H1 (cell line): ENCODE measurements at regions not wholly inside any gene's neighbourhood (a gene's known extent, or its start where the extent isn't known, plus 50 kb on each side); places are given as distances from the start of the nearest gene placed in this dataset.
A peak's percentile ranks its signal among the peaks of the same experiment; 100 is the strongest.

Experiments
- CTCF ChIA-PET: fragments of 300-600 bp; sonication (Branson Sonifier 250); formaldehyde crosslinking; loops from one replicate; lab custom pipeline; 2021; ENCODE audit not compliant: partially characterized antibody; lab: Charles Lee
- POLR2A ChIA-PET: fragments of 300-600 bp; sonication (Branson Sonifier 250); formaldehyde crosslinking; loops from one replicate; lab custom pipeline; 2021; ENCODE audit warnings: inconsistent platforms; ENCODE audit not compliant: partially characterized antibody; lab: Charles Lee
- DNase-seq, 2 experiments: peaks; one replicate each; pipeline versions ENCODE4 v3.0.0 to v3.0.0-alpha.2; 2010 to 2022; ENCODE audit warnings: low spot score in 2 of 2, low read depth in 1 of 2, mixed read lengths in 1 of 2
- FAIRE-seq: peaks from 2 replicates; lab custom pipeline; 2011; peaks lifted over from hg19 to GRCh38; lab: Jason Lieb, UNC
- H2AFZ ChIP-seq: 2 replicates; pipeline ENCODE4 v1.8.1; 2012; ENCODE audit warnings: low read length, inconsistent platforms
- H2AK5ac ChIP-seq: 2 replicates; pipeline ENCODE4 v1.6.1; 2013; ENCODE audit warnings: low read depth, low read length
- H2BK120ac ChIP-seq: replicated peaks from 2 replicates; pipeline ENCODE3; 2013; ENCODE audit warnings: low read depth, low read length, inconsistent platforms
- H2BK12ac ChIP-seq: 2 replicates; pipeline ENCODE4 v1.6.1; 2013; ENCODE audit warnings: low read depth, low read length
- H2BK15ac ChIP-seq: 2 replicates; pipeline ENCODE4 v1.6.1; 2013; ENCODE audit warnings: low read length
- H2BK20ac ChIP-seq: 2 replicates; pipeline ENCODE4 v1.6.1; 2013; ENCODE audit warnings: low read length
- H2BK5ac ChIP-seq: 2 replicates; pipeline ENCODE4 v1.6.1; 2013; ENCODE audit warnings: low read depth, low read length
- H3K14ac ChIP-seq: 2 replicates; pipeline ENCODE4 v1.6.1; 2013; ENCODE audit warnings: inconsistent platforms; ENCODE audit not compliant: insufficient read length
- H3K18ac ChIP-seq: 2 replicates; pipeline ENCODE4 v1.6.1; 2013; ENCODE audit warnings: low read length; ENCODE audit errors: extremely low read depth
- H3K23ac ChIP-seq: 2 replicates; pipeline ENCODE4 v1.6.1; 2013; ENCODE audit warnings: inconsistent platforms; ENCODE audit not compliant: insufficient read length
- H3K23me2 ChIP-seq: 2 replicates; pipeline ENCODE4 v1.6.1; 2013; ENCODE audit warnings: low read depth, low read length
- H3K27ac ChIP-seq: 2 replicates; pipeline ENCODE4 v1.6.1; 2011; ENCODE audit warnings: low read depth, low read length, inconsistent platforms
- H3K27me3 ChIP-seq, 4 experiments: replicated peaks in 1 of 4; 1 replicate in 1 of 4; 2 replicates in 3 of 4; pipeline versions ENCODE4 v1.6.1 to v1.8.1; 2011 to 2013; ENCODE audit warnings: low read length in 3 of 4, mild to moderate bottlenecking in 3 of 4, inconsistent platforms in 2 of 4, mixed read lengths in 2 of 4, moderate library complexity in 1 of 4; ENCODE audit not compliant: control insufficient read depth in 3 of 4, insufficient read depth in 3 of 4; ENCODE audit errors: extremely low read depth in 1 of 4
- H3K36me3 ChIP-seq, 4 experiments: 2 replicates each; pipeline versions ENCODE4 v1.6.1 to v1.8.1; 2011 to 2013; ENCODE audit warnings: mild to moderate bottlenecking in 4 of 4, low read length in 3 of 4, moderate library complexity in 2 of 4, control low read depth in 1 of 4, inconsistent platforms in 1 of 4; ENCODE audit not compliant: insufficient read depth in 4 of 4, control insufficient read depth in 2 of 4
- H3K4ac ChIP-seq: replicated peaks from 2 replicates; pipeline ENCODE3; 2013; ENCODE audit warnings: low read length, low read depth, mixed read lengths, inconsistent platforms; ENCODE audit not compliant: insufficient read length
- H3K4me1 ChIP-seq, 4 experiments: replicated peaks in 1 of 4; 1 replicate in 1 of 4; 2 replicates in 3 of 4; pipeline versions ENCODE4 v1.6.1 to v1.8.1; 2011 to 2013; ENCODE audit warnings: low read length in 3 of 4, inconsistent platforms in 2 of 4, mixed read lengths in 1 of 4; ENCODE audit not compliant: insufficient read depth in 4 of 4, control insufficient read depth in 3 of 4
- H3K4me2 ChIP-seq, 2 experiments: 2 replicates each; pipeline versions ENCODE4 v1.6.1 to v1.8.1; 2011 to 2013; ENCODE audit warnings: low read depth in 2 of 2, low read length in 2 of 2, control low read depth in 1 of 2, inconsistent platforms in 1 of 2, mild to moderate bottlenecking in 1 of 2; ENCODE audit not compliant: insufficient read depth in 1 of 2
- H3K4me3 ChIP-seq, 4 experiments: fragments of 200-600, 300-600 bp in 1 of 4; sonication (generic), shearing (Covaris generic), sonication (Bioruptor Twin) in 1 of 4; 2 replicates each; pipeline versions ENCODE4 v1.5.1 to v1.8.1; 2011 to 2016; ENCODE audit warnings: low read length in 4 of 4, low read depth in 3 of 4, control low read depth in 2 of 4, inconsistent platforms in 2 of 4, mild to moderate bottlenecking in 2 of 4, mixed read lengths in 1 of 4, moderate library complexity in 1 of 4; ENCODE audit not compliant: insufficient read depth in 2 of 4; ENCODE audit errors: extremely low read depth in 1 of 4
- H3K56ac ChIP-seq: replicated peaks from 2 replicates; pipeline ENCODE3; 2013; ENCODE audit warnings: low read depth, mild to moderate bottlenecking, mixed read lengths, low read length, inconsistent platforms; ENCODE audit not compliant: insufficient read length
- H3K79me1 ChIP-seq: 2 replicates; pipeline ENCODE4 v1.6.1; 2013; ENCODE audit warnings: low read depth, low read length, control low read depth
- H3K79me2 ChIP-seq, 2 experiments: 2 replicates each; pipeline versions ENCODE4 v1.6.1 to v1.8.1; 2012 to 2013; ENCODE audit warnings: low read length in 2 of 2, mild to moderate bottlenecking in 2 of 2, inconsistent platforms in 1 of 2; ENCODE audit not compliant: insufficient read depth in 2 of 2, control insufficient read depth in 1 of 2
- H3K9ac ChIP-seq, 4 experiments: replicated peaks in 1 of 4; 1 replicate in 1 of 4; 2 replicates in 3 of 4; pipeline versions ENCODE4 v1.6.1 to v1.8.1; 2011 to 2013; ENCODE audit warnings: low read depth in 3 of 4, low read length in 3 of 4, control low read depth in 2 of 4, mild to moderate bottlenecking in 2 of 4, moderate library complexity in 2 of 4, inconsistent platforms in 1 of 4; ENCODE audit errors: extremely low read depth in 1 of 4
- H3K9me3 ChIP-seq, 2 experiments: 2 replicates each; pipeline versions ENCODE4 v1.6.1 to v1.8.1; 2012 to 2013; ENCODE audit warnings: mild to moderate bottlenecking in 2 of 2, moderate library complexity in 2 of 2, control low read depth in 1 of 2, inconsistent platforms in 1 of 2, low read depth in 1 of 2, low read length in 1 of 2, mixed read lengths in 1 of 2; ENCODE audit not compliant: insufficient read depth in 2 of 2
- H4K20me1 ChIP-seq, 2 experiments: replicated peaks in 1 of 2; 2 replicates each; pipeline versions ENCODE3 to v1.8.1; 2011 to 2013; ENCODE audit warnings: inconsistent platforms in 2 of 2, low read length in 2 of 2, mild to moderate bottlenecking in 1 of 2; ENCODE audit not compliant: insufficient read depth in 2 of 2, control insufficient read depth in 1 of 2
- H4K5ac ChIP-seq: 2 replicates; pipeline ENCODE4 v1.6.1; 2013; ENCODE audit warnings: low read length, low read depth, mixed read lengths, inconsistent platforms; ENCODE audit not compliant: insufficient read length
- H4K8ac ChIP-seq: 2 replicates; pipeline ENCODE4 v1.8.0; 2013; ENCODE audit warnings: mild to moderate bottlenecking, moderate library complexity, low read length, inconsistent platforms; ENCODE audit not compliant: insufficient read depth; ENCODE audit errors: extremely low read depth
- H4K91ac ChIP-seq: replicated peaks from 2 replicates; pipeline ENCODE3; 2013; ENCODE audit warnings: low read length, mixed read lengths, inconsistent platforms; ENCODE audit not compliant: insufficient read length
- BCL11A ChIP-seq, 2 experiments: IDR thresholded peaks; one replicate each; pipeline ENCODE4 v1.6.1; 2011; ENCODE audit warnings: low read depth in 2 of 2, low read length in 2 of 2, mild to moderate bottlenecking in 2 of 2
- JUN ChIP-seq: IDR thresholded peaks from 2 replicates; pipeline ENCODE4 v1.6.1; 2011; ENCODE audit warnings: low read depth, mild to moderate bottlenecking, improper control_type of control experiment, low read length
- JUND ChIP-seq: IDR thresholded peaks from 2 replicates; pipeline ENCODE4 v1.6.1; 2011; ENCODE audit warnings: mild to moderate bottlenecking, improper control_type of control experiment, low read length
- KDM4A ChIP-seq: IDR thresholded peaks from one replicate; pipeline ENCODE4 v1.7.1; 2012; ENCODE audit warnings: low read depth, mild to moderate bottlenecking, moderate library complexity, low read length, inconsistent platforms; ENCODE audit not compliant: severe bottlenecking
- MAFK ChIP-seq: IDR thresholded peaks from 2 replicates; pipeline ENCODE4 v1.6.1; 2012; ENCODE audit warnings: low read depth, mild to moderate bottlenecking, improper control_type of control experiment, low read length
- NRF1 ChIP-seq: IDR thresholded peaks from 2 replicates; pipeline ENCODE4 v1.6.1; 2011; ENCODE audit warnings: mild to moderate bottlenecking, low read depth, low read length, improper control_type of control experiment
- POU5F1 ChIP-seq: IDR thresholded peaks from 2 replicates; pipeline ENCODE4 v1.6.1; 2011; ENCODE audit warnings: low read depth, mild to moderate bottlenecking, low read length, moderate library complexity
- RFX5 ChIP-seq: IDR thresholded peaks from 2 replicates; pipeline ENCODE4 v1.6.1; 2011; ENCODE audit warnings: low read depth, low read length, improper control_type of control experiment, borderline replicate concordance
- TBP ChIP-seq: IDR thresholded peaks from 2 replicates; pipeline ENCODE4 v1.6.1; 2011; ENCODE audit warnings: low read depth, low read length, improper control_type of control experiment
- WGBS, 2 experiments: shearing (Covaris generic) in 1 of 2; methylation state at CpG; one replicate each; pipeline versions ENCODE4 v1.1.6 to v1.1.7; 2013 to 2015; ENCODE audit warnings: low lambda C conversion rate in 2 of 2, mixed read lengths in 2 of 2, inconsistent platforms in 1 of 2, low coverage in 1 of 2, missing lambda C conversion rate in 1 of 2; ENCODE audit not compliant: insufficient replicate concordance in 2 of 2, insufficient coverage in 1 of 2, insufficient read length in 1 of 2; ENCODE audit errors: extremely low coverage in 1 of 2, missing lambda C conversion rate in 1 of 2; 5-methylcytosine and 5-hydroxymethylcytosine counted together
- TF ChIP-seq, protein P1 (sequence below): IDR thresholded peaks from 2 replicates; pipeline ENCODE4 v1.6.1; 2012; ENCODE audit warnings: inconsistent platforms
- TF ChIP-seq, protein P2 (sequence below): IDR thresholded peaks from 2 replicates; pipeline ENCODE4 v1.6.1; 2012; ENCODE audit warnings: low read length, inconsistent platforms
- TF ChIP-seq, protein P3 (sequence below): IDR thresholded peaks from 2 replicates; pipeline ENCODE4 v1.6.1; 2011; ENCODE audit warnings: low read length, improper control_type of control experiment

DNA sequence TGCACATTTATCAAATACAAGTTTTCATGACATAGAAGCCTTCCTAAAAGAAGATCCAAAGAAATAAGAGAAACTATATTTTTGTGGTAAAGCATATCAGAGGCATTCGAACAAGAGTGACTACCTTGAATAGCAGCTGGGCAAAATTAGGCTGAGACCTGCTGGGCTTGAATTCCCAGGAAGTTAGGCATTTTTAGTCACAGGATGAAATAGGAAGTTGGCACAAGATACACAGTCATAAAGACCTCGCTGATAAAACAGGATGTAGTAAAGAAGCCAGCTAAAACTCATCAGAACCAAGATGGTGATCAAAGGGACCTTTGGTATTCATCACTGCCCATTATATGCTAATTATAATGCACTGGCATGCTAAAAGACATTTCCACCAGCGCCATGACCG, 1302.3 kb upstream of the NRXN1 start:
- ChIA-PET POLR2A (no interaction called here), CTCF (interaction anchor here (0.6 to 0.8 kb wide), 2 partner anchors 20 to 1842 kb away, joined by 3 read pairs; no protein-coding TSS in a partner anchor)
- Histone ChIP-seq H3K27ac (no peak overlapping the region), H2BK20ac (0 out of 2 replicates have a peak overlapping the region, but pooled peaks have one; percentile 15), H3K4me3 (no peak overlapping the region), H3K18ac (no peak overlapping the region), H4K5ac (no peak overlapping the region), H2AFZ (no peak overlapping the region), H4K20me1 (no peaks in the 10 kb centered on the region), H2BK120ac (no peak overlapping the region), H3K4me1 (peaks cover 0 to 17% (median 4%) of the 10 kb centered on the region in 4 experiments; a peak in 2 of 7 replicates), H3K14ac (no peak overlapping the region), H2BK15ac (0 out of 2 replicates have a peak overlapping the region, but pooled peaks have one; percentile 32), H4K91ac (no peak overlapping the region), H4K8ac (no peak overlapping the region), H3K79me1 (no peaks in the 10 kb centered on the region), H3K4me2 (no peak overlapping the region), H3K9ac (no peak overlapping the region), H3K23ac (no peak overlapping the region), H2BK5ac (no peak overlapping the region), H3K36me3 (no peaks in the 10 kb centered on the region), H3K79me2 (no peaks in the 10 kb centered on the region), H2BK12ac (no peak overlapping the region), H2AK5ac (no peak overlapping the region), H3K9me3 (no peaks in the 10 kb centered on the region), H3K23me2 (no peaks in the 10 kb centered on the region), H3K56ac (no peak overlapping the region), H3K4ac (no peak overlapping the region), H3K27me3 (no peaks in the 10 kb centered on the region)
- DNase-seq (no peak), FAIRE-seq (no peak)
- WGBS, 2 experiments: 97% methylated on average over 4 of the region's 4 CpGs; no CpG with 5 or more reads in 1 of the 2 experiments
- TF ChIP-seq KDM4A (no peak), POU5F1 (no peak), JUN (no peak), TBP (no peak), BCL11A (IDR thresholded peaks at IDR 0.05; ENCODE audit: low read depth in 2 of 2, low read length in 2 of 2) (no peak), JUND (no peak), RFX5 (no peak), NRF1 (no peak), MAFK (no peak)
- TF ChIP-seq, protein P1, sequence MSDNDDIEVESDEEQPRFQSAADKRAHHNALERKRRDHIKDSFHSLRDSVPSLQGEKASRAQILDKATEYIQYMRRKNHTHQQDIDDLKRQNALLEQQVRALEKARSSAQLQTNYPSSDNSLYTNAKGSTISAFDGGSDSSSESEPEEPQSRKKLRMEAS: no peak
- TF ChIP-seq, protein P2, sequence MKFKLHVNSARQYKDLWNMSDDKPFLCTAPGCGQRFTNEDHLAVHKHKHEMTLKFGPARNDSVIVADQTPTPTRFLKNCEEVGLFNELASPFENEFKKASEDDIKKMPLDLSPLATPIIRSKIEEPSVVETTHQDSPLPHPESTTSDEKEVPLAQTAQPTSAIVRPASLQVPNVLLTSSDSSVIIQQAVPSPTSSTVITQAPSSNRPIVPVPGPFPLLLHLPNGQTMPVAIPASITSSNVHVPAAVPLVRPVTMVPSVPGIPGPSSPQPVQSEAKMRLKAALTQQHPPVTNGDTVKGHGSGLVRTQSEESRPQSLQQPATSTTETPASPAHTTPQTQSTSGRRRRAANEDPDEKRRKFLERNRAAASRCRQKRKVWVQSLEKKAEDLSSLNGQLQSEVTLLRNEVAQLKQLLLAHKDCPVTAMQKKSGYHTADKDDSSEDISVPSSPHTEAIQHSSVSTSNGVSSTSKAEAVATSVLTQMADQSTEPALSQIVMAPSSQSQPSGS: no peak
- TF ChIP-seq, protein P3, sequence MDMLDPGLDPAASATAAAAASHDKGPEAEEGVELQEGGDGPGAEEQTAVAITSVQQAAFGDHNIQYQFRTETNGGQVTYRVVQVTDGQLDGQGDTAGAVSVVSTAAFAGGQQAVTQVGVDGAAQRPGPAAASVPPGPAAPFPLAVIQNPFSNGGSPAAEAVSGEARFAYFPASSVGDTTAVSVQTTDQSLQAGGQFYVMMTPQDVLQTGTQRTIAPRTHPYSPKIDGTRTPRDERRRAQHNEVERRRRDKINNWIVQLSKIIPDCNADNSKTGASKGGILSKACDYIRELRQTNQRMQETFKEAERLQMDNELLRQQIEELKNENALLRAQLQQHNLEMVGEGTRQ: no peak
